ENCODE measurements at regions not wholly inside any gene's neighbourhood (a gene's known extent, or its start where the extent isn't known, plus 50 kb on each side); places are given as distances from the start of the nearest gene placed in this dataset.

GRCh38 chr9:120338340-120338739, 241.6 kb downstream of the CDK5RAP2 start:
- DNase-seq = no peak
- no peaks in the 10 kb centered on the region for H3K9me3 ChIP-seq
- H3K36me3 ChIP-seq = no peaks in the 10 kb centered on the region
- H3K27me3 ChIP-seq = no peaks in the 10 kb centered on the region
- H3K4me3 ChIP-seq = no peak overlapping the region
- TF ChIP-seq POLR2A (IDR thresholded peaks at IDR 0.05) (no peak), CTCF (IDR thresholded peaks at IDR 0.05) (no peak)
- H3K27ac ChIP-seq = no peak overlapping the region
- H3K4me1 ChIP-seq = no peaks in the 10 kb centered on the region
- intact Hi-C loops (cut with DNase I; ENCODE audit: low total_unique reads) = no loop called here

- Histone ChIP-seq H3K27me3 (no peaks in the 10 kb centered on the region), H3K9me3 (no peaks in the 10 kb centered on the region), H3K27ac (no peak overlapping the region), H3K4me3 (no peak overlapping the region), H3K4me1 (no peaks in the 10 kb centered on the region), H3K36me3 (no peaks in the 10 kb centered on the region)
- intact Hi-C loops (cut with DNase I; ENCODE audit: low total_unique reads) = no loop called here
- no peak for DNase-seq
- no peak for TF ChIP-seq CTCF (IDR thresholded peaks at IDR 0.05)
- TF ChIP-seq POLR2A (IDR thresholded peaks at IDR 0.05) = no peak
Measured at GRCh38 chr9:120337131-120337530, 242.8 kb downstream of the CDK5RAP2 start.

GRCh38 chr9:120336753-120337090, 243.2 kb downstream of the CDK5RAP2 start:
- TF ChIP-seq CTCF (IDR thresholded peaks at IDR 0.05) = no peak
- no peak for TF ChIP-seq POLR2A (IDR thresholded peaks at IDR 0.05)
- no peak overlapping the region for H3K4me3 ChIP-seq
- H3K27ac ChIP-seq = no peak overlapping the region
- intact Hi-C loops (cut with DNase I; ENCODE audit: low total_unique reads) = no loop called here
- H3K4me1 ChIP-seq = no peaks in the 10 kb centered on the region
- H3K27me3 ChIP-seq = no peaks in the 10 kb centered on the region
- DNase-seq = no peak
- H3K36me3 ChIP-seq = no peaks in the 10 kb centered on the region
- no peaks in the 10 kb centered on the region for H3K9me3 ChIP-seq

GRCh38 chr9:120336021-120336752, 243.8 kb downstream of the CDK5RAP2 start:
- DNase-seq = no peak
- Histone ChIP-seq H3K4me1 (no peaks in the 10 kb centered on the region), H3K9me3 (no peaks in the 10 kb centered on the region), H3K36me3 (no peaks in the 10 kb centered on the region), H3K27ac (no peak overlapping the region), H3K4me3 (no peak overlapping the region), H3K27me3 (no peaks in the 10 kb centered on the region)
- intact Hi-C loops (cut with DNase I; ENCODE audit: low total_unique reads) = no loop called here
- TF ChIP-seq CTCF (IDR thresholded peaks at IDR 0.05) (no peak), POLR2A (IDR thresholded peaks at IDR 0.05) (no peak)

GRCh38 chr9:120331913-120332312, 248.1 kb downstream of the CDK5RAP2 start:
- intact Hi-C loops (cut with DNase I; ENCODE audit: low total_unique reads) = no loop called here

More at GRCh38 chr9:120331913-120332312, 248.1 kb downstream of the CDK5RAP2 start:
- H3K9me3 ChIP-seq = no peaks in the 10 kb centered on the region
- H3K27me3 ChIP-seq = no peaks in the 10 kb centered on the region
- TF ChIP-seq POLR2A (IDR thresholded peaks at IDR 0.05) (no peak), CTCF (IDR thresholded peaks at IDR 0.05) (no peak)
- H3K36me3 ChIP-seq = no peaks in the 10 kb centered on the region
- no peak overlapping the region for H3K27ac ChIP-seq
- no peak overlapping the region for H3K4me3 ChIP-seq
- DNase-seq = no peak
- no peaks in the 10 kb centered on the region for H3K4me1 ChIP-seq

Measured in uterus (tissue), 3 donors.